ENCODE measurements at regions not wholly inside any gene's neighbourhood (a gene's known extent, or its start where the extent isn't known, plus 50 kb on each side); places are given as distances from the start of the nearest gene placed in this dataset.

DNA sequence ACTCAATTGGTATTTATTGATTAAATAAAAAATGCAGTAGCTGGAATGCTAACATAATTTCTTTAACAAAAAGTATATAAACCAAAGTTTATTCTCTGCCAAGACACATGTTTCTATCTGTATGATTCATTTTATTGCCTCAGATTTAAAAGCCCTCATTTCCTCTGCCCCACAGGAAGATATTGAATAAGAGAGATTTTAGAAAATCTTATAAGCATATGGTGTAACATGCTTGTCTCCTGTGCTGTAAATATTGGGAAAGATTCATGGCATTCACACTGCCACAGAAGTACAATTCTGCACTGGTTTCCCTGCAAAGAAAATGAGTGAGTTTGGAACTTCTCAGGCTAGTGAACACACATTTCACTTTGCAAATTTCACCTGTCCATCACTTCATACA lies 134.9 kb upstream of the FBXL7 start:
- TF ChIP-seq, protein P1, sequence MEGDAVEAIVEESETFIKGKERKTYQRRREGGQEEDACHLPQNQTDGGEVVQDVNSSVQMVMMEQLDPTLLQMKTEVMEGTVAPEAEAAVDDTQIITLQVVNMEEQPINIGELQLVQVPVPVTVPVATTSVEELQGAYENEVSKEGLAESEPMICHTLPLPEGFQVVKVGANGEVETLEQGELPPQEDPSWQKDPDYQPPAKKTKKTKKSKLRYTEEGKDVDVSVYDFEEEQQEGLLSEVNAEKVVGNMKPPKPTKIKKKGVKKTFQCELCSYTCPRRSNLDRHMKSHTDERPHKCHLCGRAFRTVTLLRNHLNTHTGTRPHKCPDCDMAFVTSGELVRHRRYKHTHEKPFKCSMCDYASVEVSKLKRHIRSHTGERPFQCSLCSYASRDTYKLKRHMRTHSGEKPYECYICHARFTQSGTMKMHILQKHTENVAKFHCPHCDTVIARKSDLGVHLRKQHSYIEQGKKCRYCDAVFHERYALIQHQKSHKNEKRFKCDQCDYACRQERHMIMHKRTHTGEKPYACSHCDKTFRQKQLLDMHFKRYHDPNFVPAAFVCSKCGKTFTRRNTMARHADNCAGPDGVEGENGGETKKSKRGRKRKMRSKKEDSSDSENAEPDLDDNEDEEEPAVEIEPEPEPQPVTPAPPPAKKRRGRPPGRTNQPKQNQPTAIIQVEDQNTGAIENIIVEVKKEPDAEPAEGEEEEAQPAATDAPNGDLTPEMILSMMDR (IDR thresholded peaks at IDR 0.05; ENCODE audit: low read depth, low read length, poor library complexity, severe bottlenecking): no peak
- TF ChIP-seq EZH2phosphoT487 (IDR thresholded peaks at IDR 0.05; ENCODE audit: borderline replicate concordance, low read length): no peak

Measured in DOHH2 (cell line).